ENCODE measurements at regions not wholly inside any gene's neighbourhood (a gene's known extent, or its start where the extent isn't known, plus 50 kb on each side); places are given as distances from the start of the nearest gene placed in this dataset.
"Not testable (repeated sequence)": the region's sequence is repeated elsewhere in the genome, so short reads cannot be mapped to it uniquely, and the experiment has no call there.

- TF ChIP-seq SPI1 (IDR thresholded peaks at IDR 0.05; ENCODE audit: low read depth, low read length): no peak
- TF ChIP-seq TAF1 (IDR thresholded peaks at IDR 0.05; ENCODE audit: low read depth, low read length): no peak
- TF ChIP-seq PAX5 (IDR thresholded peaks at IDR 0.05; ENCODE audit: insufficient read depth, low read length, severe bottlenecking): no peak
- TF ChIP-seq POLR2AphosphoS5 (IDR thresholded peaks at IDR 0.05; ENCODE audit: low read depth, low read length): no peak
- TF ChIP-seq POLR2A (IDR thresholded peaks at IDR 0.05; ENCODE audit: low read depth, low read length): no peak
- no peak for TF ChIP-seq POU2F2 (IDR thresholded peaks at IDR 0.05; ENCODE audit: low read depth, low read length)
- DNase-seq (ENCODE audit: insufficient read length, low spot score): no peak
- no peak for FAIRE-seq
These were observed 362.7 kb upstream of the VSTM2A start for GRCh38 chr7:54179321-54180029.

DNA sequence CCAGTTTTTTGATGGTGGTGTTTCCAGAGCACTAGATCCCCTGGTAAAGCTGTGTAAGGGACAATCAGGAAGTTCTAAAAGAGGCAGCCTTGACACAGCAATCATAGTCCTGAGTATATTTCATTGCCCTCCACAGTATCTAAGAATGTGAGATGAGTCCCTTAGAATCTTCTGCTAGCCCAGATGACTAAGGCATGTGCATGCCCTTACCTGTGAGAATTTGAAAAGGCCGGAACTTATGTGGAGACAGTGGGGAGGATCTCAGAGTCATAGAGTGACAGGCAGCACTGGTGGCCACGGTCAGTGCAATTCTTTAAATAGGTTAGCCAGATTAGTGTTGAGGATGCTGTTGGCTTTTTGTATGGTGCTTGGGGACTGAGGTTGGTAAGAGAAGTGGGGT lies 361.4 kb upstream of the VSTM2A start:
- DNase-seq (ENCODE audit: insufficient read length, low spot score) (no peak), FAIRE-seq (no peak)
- TF ChIP-seq TAF1 (IDR thresholded peaks at IDR 0.05; ENCODE audit: low read depth, low read length) (no peak), POLR2A (IDR thresholded peaks at IDR 0.05; ENCODE audit: low read depth, low read length) (no peak), PAX5 (IDR thresholded peaks at IDR 0.05; ENCODE audit: insufficient read depth, low read length, severe bottlenecking) (no peak), POLR2AphosphoS5 (IDR thresholded peaks at IDR 0.05; ENCODE audit: low read depth, low read length) (no peak), POU2F2 (IDR thresholded peaks at IDR 0.05; ENCODE audit: low read depth, low read length) (no peak), SPI1 (IDR thresholded peaks at IDR 0.05; ENCODE audit: low read depth, low read length) (no peak)

GRCh38 chr7:54183055-54183454 lies 359.1 kb upstream of the VSTM2A start:
- FAIRE-seq (no peak), DNase-seq (ENCODE audit: insufficient read length, low spot score) (no peak)
- TF ChIP-seq PAX5 (IDR thresholded peaks at IDR 0.05; ENCODE audit: insufficient read depth, low read length, severe bottlenecking) (no peak), POU2F2 (IDR thresholded peaks at IDR 0.05; ENCODE audit: low read depth, low read length) (no peak), POLR2A (IDR thresholded peaks at IDR 0.05; ENCODE audit: low read depth, low read length) (no peak), POLR2AphosphoS5 (IDR thresholded peaks at IDR 0.05; ENCODE audit: low read depth, low read length) (no peak), SPI1 (IDR thresholded peaks at IDR 0.05; ENCODE audit: low read depth, low read length) (no peak), TAF1 (IDR thresholded peaks at IDR 0.05; ENCODE audit: low read depth, low read length) (no peak)

GRCh38 chr7:54186336-54186735 lies 355.8 kb upstream of the VSTM2A start:
- FAIRE-seq: no peak
- TF ChIP-seq TAF1 (IDR thresholded peaks at IDR 0.05; ENCODE audit: low read depth, low read length): no peak
- no peak for TF ChIP-seq PAX5 (IDR thresholded peaks at IDR 0.05; ENCODE audit: insufficient read depth, low read length, severe bottlenecking)
- no peak for TF ChIP-seq POLR2AphosphoS5 (IDR thresholded peaks at IDR 0.05; ENCODE audit: low read depth, low read length)
- TF ChIP-seq SPI1 (IDR thresholded peaks at IDR 0.05; ENCODE audit: low read depth, low read length): no peak
- TF ChIP-seq POLR2A (IDR thresholded peaks at IDR 0.05; ENCODE audit: low read depth, low read length): no peak
- no peak for TF ChIP-seq POU2F2 (IDR thresholded peaks at IDR 0.05; ENCODE audit: low read depth, low read length)
- no peak for DNase-seq (ENCODE audit: insufficient read length, low spot score)

DNA sequence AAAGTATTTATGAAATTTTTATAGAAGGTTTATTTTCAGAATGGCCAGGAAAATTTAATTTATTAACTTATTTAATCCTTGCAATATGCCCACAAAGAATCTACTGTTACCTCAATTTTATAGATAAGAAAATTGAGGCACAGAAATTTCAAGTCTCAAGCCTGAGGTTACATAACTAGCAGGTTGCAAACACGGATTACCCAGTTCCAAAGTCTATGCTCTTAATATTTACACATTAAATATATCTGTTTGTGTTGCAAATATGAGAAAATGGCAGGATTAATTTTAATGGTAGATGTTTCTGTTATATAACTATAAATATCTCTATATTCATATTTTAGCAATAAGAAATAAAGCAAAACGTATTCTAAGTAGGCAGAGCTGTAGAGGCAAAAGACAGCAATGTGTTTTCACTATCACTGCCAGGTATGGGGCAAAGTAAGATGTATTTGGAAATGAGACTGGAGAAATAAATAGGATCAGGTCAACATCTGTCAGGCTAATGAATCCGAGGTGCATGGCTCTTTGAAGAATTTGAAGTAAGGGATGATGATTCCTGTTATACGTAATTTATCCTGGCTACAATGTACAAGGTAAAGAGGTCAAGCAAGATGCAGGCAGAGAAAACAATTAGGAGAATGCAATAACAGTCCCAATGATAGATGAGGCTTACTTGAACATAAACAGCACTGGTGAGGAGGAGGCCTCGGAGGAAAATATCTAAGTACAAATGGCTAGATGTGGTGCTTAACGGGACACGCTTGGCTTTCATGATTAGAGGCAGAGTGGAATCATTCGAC lies 354.1 kb upstream of the VSTM2A start:
- no peak for FAIRE-seq
- TF ChIP-seq PAX5 (IDR thresholded peaks at IDR 0.05; ENCODE audit: insufficient read depth, low read length, severe bottlenecking) (no peak), POLR2A (IDR thresholded peaks at IDR 0.05; ENCODE audit: low read depth, low read length) (no peak), TAF1 (IDR thresholded peaks at IDR 0.05; ENCODE audit: low read depth, low read length) (no peak), POU2F2 (IDR thresholded peaks at IDR 0.05; ENCODE audit: low read depth, low read length) (no peak), POLR2AphosphoS5 (IDR thresholded peaks at IDR 0.05; ENCODE audit: low read depth, low read length) (no peak), SPI1 (IDR thresholded peaks at IDR 0.05; ENCODE audit: low read depth, low read length) (no peak)
- no peak for DNase-seq (ENCODE audit: insufficient read length, low spot score)

GRCh38 chr7:54188843-54189242 lies 353.3 kb upstream of the VSTM2A start:
- DNase-seq (ENCODE audit: insufficient read length, low spot score) (no peak), FAIRE-seq (no peak)
- TF ChIP-seq SPI1 (IDR thresholded peaks at IDR 0.05; ENCODE audit: low read depth, low read length) (no peak), POLR2A (IDR thresholded peaks at IDR 0.05; ENCODE audit: low read depth, low read length) (no peak), TAF1 (IDR thresholded peaks at IDR 0.05; ENCODE audit: low read depth, low read length) (no peak), POLR2AphosphoS5 (IDR thresholded peaks at IDR 0.05; ENCODE audit: low read depth, low read length) (no peak), PAX5 (IDR thresholded peaks at IDR 0.05; ENCODE audit: insufficient read depth, low read length, severe bottlenecking) (no peak), POU2F2 (IDR thresholded peaks at IDR 0.05; ENCODE audit: low read depth, low read length) (no peak)

- TF ChIP-seq POLR2AphosphoS5 (IDR thresholded peaks at IDR 0.05; ENCODE audit: low read depth, low read length) (no peak), TAF1 (IDR thresholded peaks at IDR 0.05; ENCODE audit: low read depth, low read length) (no peak), PAX5 (IDR thresholded peaks at IDR 0.05; ENCODE audit: insufficient read depth, low read length, severe bottlenecking) (no peak), SPI1 (IDR thresholded peaks at IDR 0.05; ENCODE audit: low read depth, low read length) (no peak), POU2F2 (IDR thresholded peaks at IDR 0.05; ENCODE audit: low read depth, low read length) (no peak), POLR2A (IDR thresholded peaks at IDR 0.05; ENCODE audit: low read depth, low read length) (no peak)
- FAIRE-seq: no peak
- no peak for DNase-seq (ENCODE audit: insufficient read length, low spot score)
These were observed 352.8 kb upstream of the VSTM2A start for GRCh38 chr7:54189330-54189729.

DNA sequence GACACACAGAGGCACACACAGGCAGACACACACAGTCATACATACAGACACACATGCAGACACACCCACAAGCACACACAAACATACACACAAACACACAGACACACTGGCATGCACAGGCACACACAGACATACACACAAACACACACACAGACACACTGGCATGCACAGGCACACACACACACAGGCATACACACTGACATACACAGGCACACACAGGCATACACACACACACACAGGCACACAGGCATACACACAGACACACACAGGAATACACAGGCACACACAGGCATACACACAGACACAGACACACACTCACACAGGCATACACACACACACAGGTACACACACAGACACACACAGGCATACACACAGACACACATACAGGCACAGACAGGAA lies 340.7 kb upstream of the VSTM2A start:
- TF ChIP-seq TAF1 (IDR thresholded peaks at IDR 0.05; ENCODE audit: low read depth, low read length) (no peak), SPI1 (IDR thresholded peaks at IDR 0.05; ENCODE audit: low read depth, low read length) (no peak), POU2F2 (IDR thresholded peaks at IDR 0.05; ENCODE audit: low read depth, low read length) (no peak), PAX5 (IDR thresholded peaks at IDR 0.05; ENCODE audit: insufficient read depth, low read length, severe bottlenecking) (no peak), POLR2AphosphoS5 (IDR thresholded peaks at IDR 0.05; ENCODE audit: low read depth, low read length) (no peak), POLR2A (IDR thresholded peaks at IDR 0.05; ENCODE audit: low read depth, low read length) (no peak)
- peak; percentile 68 for FAIRE-seq
- DNase-seq (ENCODE audit: insufficient read length, low spot score): no peak

- no peak for FAIRE-seq
- DNase-seq (ENCODE audit: insufficient read length, low spot score): no peak
- TF ChIP-seq TAF1 (IDR thresholded peaks at IDR 0.05; ENCODE audit: low read depth, low read length): no peak
- no peak for TF ChIP-seq PAX5 (IDR thresholded peaks at IDR 0.05; ENCODE audit: insufficient read depth, low read length, severe bottlenecking)
- TF ChIP-seq POU2F2 (IDR thresholded peaks at IDR 0.05; ENCODE audit: low read depth, low read length): no peak
- no peak for TF ChIP-seq POLR2A (IDR thresholded peaks at IDR 0.05; ENCODE audit: low read depth, low read length)
- no peak for TF ChIP-seq SPI1 (IDR thresholded peaks at IDR 0.05; ENCODE audit: low read depth, low read length)
- no peak for TF ChIP-seq POLR2AphosphoS5 (IDR thresholded peaks at IDR 0.05; ENCODE audit: low read depth, low read length)
These were observed 326.8 kb upstream of the VSTM2A start for GRCh38 chr7:54215424-54215823.

GRCh38 chr7:54226030-54226429 lies 316.1 kb upstream of the VSTM2A start:
- not testable (repeated sequence) for FAIRE-seq; DNase-seq (ENCODE audit: insufficient read length, low spot score)
